ENCODE measurements at regions not wholly inside any gene's neighbourhood (a gene's known extent, or its start where the extent isn't known, plus 50 kb on each side); places are given as distances from the start of the nearest gene placed in this dataset.

- TF ChIP-seq EZH2phosphoT487 (IDR thresholded peaks at IDR 0.05; ENCODE audit: insufficient read depth, low read depth) (no peak), EZH2 (IDR thresholded peaks at IDR 0.05; ENCODE audit: insufficient read depth, poor library complexity, severe bottlenecking) (no peak)
- H2AFZ ChIP-seq, result no peak overlapping the region
- H3K4me1 ChIP-seq (ENCODE audit: insufficient read depth), result no peaks in the 10 kb centered on the region
- 3 to 9% methylated on average over 1 of the region's 1 CpG for WGBS, 2 experiments (ENCODE audit: low coverage in 1 of 2, low lambda C conversion rate in 2 of 2, missing lambda C conversion rate in 2 of 2)
- no peaks in the 10 kb centered on the region for H3K27me3 ChIP-seq (replicated peaks; ENCODE audit: insufficient read depth)
- H3K4me3 ChIP-seq, result no peak overlapping the region
- in situ Hi-C loops (cut with MboI), result no loop called here
- no peaks in the 10 kb centered on the region for H3K79me2 ChIP-seq (ENCODE audit: insufficient read depth)
- no peaks in the 10 kb centered on the region for H3K36me3 ChIP-seq (ENCODE audit: low read depth)
- H4K20me1 ChIP-seq (ENCODE audit: insufficient read depth), result no peaks in the 10 kb centered on the region
- DNase-seq, result no peak
- no peaks in the 10 kb centered on the region for H3F3A ChIP-seq (ENCODE audit: insufficient read depth)
- H3K9ac ChIP-seq, result no peak overlapping the region
- H3K27ac ChIP-seq, result no peak overlapping the region
- H3K9me3 ChIP-seq (ENCODE audit: low read depth), result no peaks in the 10 kb centered on the region
- H3K9me2 ChIP-seq (ENCODE audit: insufficient read depth), result no peaks in the 10 kb centered on the region
- no peak overlapping the region for H3K4me2 ChIP-seq (ENCODE audit: unreplicated experiment)
Observed at GRCh38 chr3:77800893-77801292, 761.0 kb downstream of the ROBO2 start.

- no peak for DNase-seq
- H4K20me1 ChIP-seq (ENCODE audit: insufficient read depth), result no peaks in the 10 kb centered on the region
- H3K4me1 ChIP-seq (ENCODE audit: insufficient read depth), result no peaks in the 10 kb centered on the region
- in situ Hi-C loops (cut with MboI), result no loop called here
- no peak overlapping the region for H3K27ac ChIP-seq
- no peaks in the 10 kb centered on the region for H3K79me2 ChIP-seq (ENCODE audit: insufficient read depth)
- no peak overlapping the region for H3K9ac ChIP-seq
- H3K27me3 ChIP-seq (replicated peaks; ENCODE audit: insufficient read depth), result no peaks in the 10 kb centered on the region
- no peaks in the 10 kb centered on the region for H3F3A ChIP-seq (ENCODE audit: insufficient read depth)
- H3K4me3 ChIP-seq, result no peak overlapping the region
- TF ChIP-seq EZH2phosphoT487 (IDR thresholded peaks at IDR 0.05; ENCODE audit: insufficient read depth, low read depth) (no peak), EZH2 (IDR thresholded peaks at IDR 0.05; ENCODE audit: insufficient read depth, poor library complexity, severe bottlenecking) (no peak)
- H3K9me2 ChIP-seq (ENCODE audit: insufficient read depth), result no peaks in the 10 kb centered on the region
- no peak overlapping the region for H3K4me2 ChIP-seq (ENCODE audit: unreplicated experiment)
- H2AFZ ChIP-seq, result no peak overlapping the region
- H3K36me3 ChIP-seq (ENCODE audit: low read depth), result no peaks in the 10 kb centered on the region
- no peaks in the 10 kb centered on the region for H3K9me3 ChIP-seq (ENCODE audit: low read depth)
- WGBS, 2 experiments (ENCODE audit: low coverage in 1 of 2, low lambda C conversion rate in 2 of 2, missing lambda C conversion rate in 2 of 2), result 75 to 87% methylated on average over 3 of the region's 3 CpGs
Observed at GRCh38 chr3:77807312-77807711, 767.4 kb downstream of the ROBO2 start.

- TF ChIP-seq EZH2phosphoT487 (IDR thresholded peaks at IDR 0.05; ENCODE audit: insufficient read depth, low read depth), result no peak
- no peak for TF ChIP-seq EZH2 (IDR thresholded peaks at IDR 0.05; ENCODE audit: insufficient read depth, poor library complexity, severe bottlenecking)
- Histone ChIP-seq H2AFZ (no peak overlapping the region), H4K20me1 (ENCODE audit: insufficient read depth) (no peaks in the 10 kb centered on the region), H3K27me3 (replicated peaks; ENCODE audit: insufficient read depth) (no peaks in the 10 kb centered on the region), H3K27ac (no peak overlapping the region), H3K79me2 (ENCODE audit: insufficient read depth) (no peaks in the 10 kb centered on the region), H3K9me3 (ENCODE audit: low read depth) (no peaks in the 10 kb centered on the region), H3K4me2 (ENCODE audit: unreplicated experiment) (no peak overlapping the region), H3F3A (ENCODE audit: insufficient read depth) (no peaks in the 10 kb centered on the region), H3K9me2 (ENCODE audit: insufficient read depth) (no peaks in the 10 kb centered on the region), H3K9ac (no peak overlapping the region), H3K4me1 (ENCODE audit: insufficient read depth) (no peaks in the 10 kb centered on the region), H3K36me3 (ENCODE audit: low read depth) (no peaks in the 10 kb centered on the region), H3K4me3 (no peak overlapping the region)
- in situ Hi-C loops (cut with MboI), result no loop called here
- DNase-seq, result no peak
Observed at GRCh38 chr3:77814845-77815244, 774.9 kb downstream of the ROBO2 start.

- Histone ChIP-seq H3K9ac (no peak overlapping the region), H3K4me2 (ENCODE audit: unreplicated experiment) (no peak overlapping the region), H3K79me2 (ENCODE audit: insufficient read depth) (no peaks in the 10 kb centered on the region), H3F3A (ENCODE audit: insufficient read depth) (no peaks in the 10 kb centered on the region), H3K27ac (no peak overlapping the region), H3K36me3 (ENCODE audit: low read depth) (no peaks in the 10 kb centered on the region), H3K9me2 (ENCODE audit: insufficient read depth) (no peaks in the 10 kb centered on the region), H3K27me3 (replicated peaks; ENCODE audit: insufficient read depth) (no peaks in the 10 kb centered on the region), H3K4me3 (no peak overlapping the region), H4K20me1 (ENCODE audit: insufficient read depth) (no peaks in the 10 kb centered on the region), H3K4me1 (ENCODE audit: insufficient read depth) (no peaks in the 10 kb centered on the region), H2AFZ (no peak overlapping the region), H3K9me3 (ENCODE audit: low read depth) (no peaks in the 10 kb centered on the region)
- 49 to 51% methylated on average over 2 of the region's 2 CpGs for WGBS, 2 experiments (ENCODE audit: low coverage in 1 of 2, low lambda C conversion rate in 2 of 2, missing lambda C conversion rate in 2 of 2)
- in situ Hi-C loops (cut with MboI), result no loop called here
- peak; percentile 6 for DNase-seq
- TF ChIP-seq EZH2 (IDR thresholded peaks at IDR 0.05; ENCODE audit: insufficient read depth, poor library complexity, severe bottlenecking) (no peak), EZH2phosphoT487 (IDR thresholded peaks at IDR 0.05; ENCODE audit: insufficient read depth, low read depth) (no peak)
Observed at GRCh38 chr3:77815467-77815866, 775.6 kb downstream of the ROBO2 start.

GRCh38 chr3:77816366-77816765 lies 776.5 kb downstream of the ROBO2 start:
- in situ Hi-C loops (cut with MboI), result no loop called here
- Histone ChIP-seq H3K9me2 (ENCODE audit: insufficient read depth) (no peaks in the 10 kb centered on the region), H3K27ac (no peak overlapping the region), H3K4me2 (ENCODE audit: unreplicated experiment) (no peak overlapping the region), H3K9ac (no peak overlapping the region), H4K20me1 (ENCODE audit: insufficient read depth) (no peaks in the 10 kb centered on the region), H3K27me3 (replicated peaks; ENCODE audit: insufficient read depth) (no peaks in the 10 kb centered on the region), H3K36me3 (ENCODE audit: low read depth) (no peaks in the 10 kb centered on the region), H2AFZ (no peak overlapping the region), H3K4me3 (no peak overlapping the region), H3K4me1 (ENCODE audit: insufficient read depth) (no peaks in the 10 kb centered on the region), H3F3A (ENCODE audit: insufficient read depth) (no peaks in the 10 kb centered on the region), H3K79me2 (ENCODE audit: insufficient read depth) (no peaks in the 10 kb centered on the region), H3K9me3 (ENCODE audit: low read depth) (no peaks in the 10 kb centered on the region)
- TF ChIP-seq EZH2phosphoT487 (IDR thresholded peaks at IDR 0.05; ENCODE audit: insufficient read depth, low read depth) (no peak), EZH2 (IDR thresholded peaks at IDR 0.05; ENCODE audit: insufficient read depth, poor library complexity, severe bottlenecking) (no peak)
- no peak for DNase-seq
- 38 to 42% methylated on average over 7 of the region's 7 CpGs for WGBS, 2 experiments (ENCODE audit: low coverage in 1 of 2, low lambda C conversion rate in 2 of 2, missing lambda C conversion rate in 2 of 2)

Measured in GM23248 (cell line).